Uterus (tissue), 3 donors: ENCODE measurements at regions not wholly inside any gene's neighbourhood (a gene's known extent, or its start where the extent isn't known, plus 50 kb on each side); places are given as distances from the start of the nearest gene placed in this dataset.

Source experiments
- DNase-seq, 2 donors: peaks; one replicate each; pipeline ENCODE4 v3.0.0-alpha.2; 2019 to 2020
- H3K27ac ChIP-seq, 2 donors: fragments of 200-600 bp; sonication (generic); 1 replicate in 1 of 2; 2 replicates in 1 of 2; pipeline ENCODE4 v1.5.1; 2016 to 2018
- H3K27me3 ChIP-seq, 2 donors: fragments of 200-600 bp; sonication (generic); one replicate each; pipeline ENCODE4 v1.5.1; 2018 to 2019; ENCODE audit warnings: control low read depth in 1 of 2
- H3K36me3 ChIP-seq, 2 donors: fragments of 200-600 bp; sonication (generic); one replicate each; pipeline ENCODE4 v1.5.1; 2019; ENCODE audit warnings: control low read depth in 1 of 2
- H3K4me1 ChIP-seq, 2 donors: fragments of 200-600 bp; sonication (generic); one replicate each; pipeline ENCODE4 v1.5.1; 2018 to 2019; ENCODE audit warnings: control low read depth in 1 of 2
- H3K4me3 ChIP-seq, 2 donors: fragments of 200-600 bp; sonication (generic); 1 replicate in 1 of 2; 2 replicates in 1 of 2; pipeline ENCODE4 v1.5.1; 2018 to 2019; ENCODE audit warnings: mild to moderate bottlenecking in 1 of 2
- H3K9me3 ChIP-seq, 2 donors: fragments of 200-600 bp; sonication (generic); one replicate each; pipeline ENCODE4 v1.5.1; 2019; ENCODE audit warnings: control low read depth in 1 of 2
- CTCF ChIP-seq, 4 experiments: fragments of 200-600 bp in 2 of 4; fragments of 450-650 bp in 2 of 4; sonication (generic) in 2 of 4; IDR thresholded peaks; one replicate each; pipeline ENCODE4 v1.5.1; 2016 to 2019; ENCODE audit warnings: antibody characterized with exemption in 4 of 4, mild to moderate bottlenecking in 2 of 4, moderate library complexity in 1 of 4
- POLR2A ChIP-seq, 2 donors: fragments of 450-650 bp; IDR thresholded peaks; one replicate each; pipeline ENCODE4 v1.6.1; 2016; ENCODE audit warnings: antibody characterized with exemption in 2 of 2, mild to moderate bottlenecking in 1 of 2, moderate library complexity in 1 of 2
- intact Hi-C: fragments of 100-400 bp; cut with DNase I; formaldehyde crosslinking; loops from one replicate; pipeline ENCODE4 v1.15.1; 2023; ENCODE audit warnings: low total_unique reads
- donor health status: DM: yes; HTN: yes; CAD: no.

- Histone ChIP-seq H3K27ac (no peak overlapping the region), H3K4me1 (no peaks in the 10 kb centered on the region), H3K27me3 (no peaks in the 10 kb centered on the region), H3K36me3 (no peaks in the 10 kb centered on the region), H3K9me3 (no peaks in the 10 kb centered on the region), H3K4me3 (no peak overlapping the region)
- no peak for TF ChIP-seq CTCF (IDR thresholded peaks at IDR 0.05)
- no peak for TF ChIP-seq POLR2A (IDR thresholded peaks at IDR 0.05)
- intact Hi-C loops, result no loop called here
- no peak for DNase-seq
Measured at GRCh38 chr7:67535241-67535989, 538.8 kb downstream of the TYW1 start.

GRCh38 chr7:67542916-67543315, 546.3 kb downstream of the TYW1 start:
- no peaks in the 10 kb centered on the region for H3K4me1 ChIP-seq
- H3K27me3 ChIP-seq, result no peaks in the 10 kb centered on the region
- intact Hi-C loops, result no loop called here
- H3K27ac ChIP-seq, result no peak overlapping the region
- no peak for DNase-seq
- no peaks in the 10 kb centered on the region for H3K36me3 ChIP-seq
- no peaks in the 10 kb centered on the region for H3K9me3 ChIP-seq
- H3K4me3 ChIP-seq, result no peak overlapping the region
- TF ChIP-seq POLR2A (IDR thresholded peaks at IDR 0.05), result no peak
- no peak for TF ChIP-seq CTCF (IDR thresholded peaks at IDR 0.05)

GRCh38 chr7:67547183-67547907, 550.7 kb downstream of the TYW1 start:
- TF ChIP-seq CTCF (IDR thresholded peaks at IDR 0.05), result no peak
- no peak for TF ChIP-seq POLR2A (IDR thresholded peaks at IDR 0.05)
- Histone ChIP-seq H3K27me3 (no peaks in the 10 kb centered on the region), H3K4me3 (no peak overlapping the region), H3K36me3 (no peaks in the 10 kb centered on the region), H3K4me1 (no peaks in the 10 kb centered on the region), H3K9me3 (no peaks in the 10 kb centered on the region), H3K27ac (no peak overlapping the region)
- intact Hi-C loops, result no loop called here
- no peak for DNase-seq

GRCh38 chr7:67549126-67549525, 552.5 kb downstream of the TYW1 start:
- intact Hi-C loops, result no loop called here
- DNase-seq, result no peak
- Histone ChIP-seq H3K4me3 (no peak overlapping the region), H3K9me3 (no peaks in the 10 kb centered on the region), H3K27ac (no peak overlapping the region), H3K27me3 (no peaks in the 10 kb centered on the region), H3K36me3 (no peaks in the 10 kb centered on the region), H3K4me1 (no peaks in the 10 kb centered on the region)
- TF ChIP-seq CTCF (IDR thresholded peaks at IDR 0.05), result no peak
- TF ChIP-seq POLR2A (IDR thresholded peaks at IDR 0.05), result no peak

DNA sequence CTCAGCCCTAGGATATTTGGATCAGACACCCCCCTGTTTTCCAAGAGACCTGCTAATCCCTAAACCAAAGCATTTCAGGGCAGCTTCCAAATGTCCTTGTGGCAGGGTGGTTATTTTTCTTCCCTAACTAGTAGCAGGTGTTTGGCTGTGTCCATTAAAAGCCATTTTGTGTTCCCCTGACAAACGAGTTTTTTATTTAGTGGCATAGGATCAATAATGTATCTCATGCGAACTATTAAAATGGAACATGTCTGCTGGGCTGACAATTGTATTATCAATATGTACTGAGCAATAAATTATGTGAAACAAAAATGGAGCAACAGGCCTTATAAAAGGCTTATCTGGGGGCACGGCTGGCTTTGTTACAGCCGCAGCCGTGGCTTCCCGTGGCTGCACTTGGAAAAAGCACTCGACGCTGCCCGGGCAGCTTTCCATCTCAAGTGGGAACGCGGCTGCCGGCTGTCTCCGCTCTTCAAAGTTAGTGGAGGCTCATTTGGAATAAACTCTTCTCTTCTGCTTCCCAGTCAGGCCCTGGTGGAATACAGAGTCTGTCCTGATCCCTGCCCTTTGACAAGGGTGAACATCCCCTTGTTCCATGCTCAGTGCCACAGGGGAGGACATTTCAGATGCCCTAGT, 554.3 kb downstream of the TYW1 start:
- no peaks in the 10 kb centered on the region for H3K4me1 ChIP-seq
- no peak for TF ChIP-seq POLR2A (IDR thresholded peaks at IDR 0.05)
- TF ChIP-seq CTCF (IDR thresholded peaks at IDR 0.05), result no peak
- intact Hi-C loops, result no loop called here
- H3K27me3 ChIP-seq, result no peaks in the 10 kb centered on the region
- H3K27ac ChIP-seq, result no peak overlapping the region
- no peak for DNase-seq
- no peaks in the 10 kb centered on the region for H3K9me3 ChIP-seq
- H3K36me3 ChIP-seq, result no peaks in the 10 kb centered on the region
- H3K4me3 ChIP-seq, result no peak overlapping the region
